ENCODE measurements at regions not wholly inside any gene's neighbourhood (a gene's known extent, or its start where the extent isn't known, plus 50 kb on each side); places are given as distances from the start of the nearest gene placed in this dataset.
"Not testable (repeated sequence)": the region's sequence is repeated elsewhere in the genome, so short reads cannot be mapped to it uniquely, and the experiment has no call there.

DNA sequence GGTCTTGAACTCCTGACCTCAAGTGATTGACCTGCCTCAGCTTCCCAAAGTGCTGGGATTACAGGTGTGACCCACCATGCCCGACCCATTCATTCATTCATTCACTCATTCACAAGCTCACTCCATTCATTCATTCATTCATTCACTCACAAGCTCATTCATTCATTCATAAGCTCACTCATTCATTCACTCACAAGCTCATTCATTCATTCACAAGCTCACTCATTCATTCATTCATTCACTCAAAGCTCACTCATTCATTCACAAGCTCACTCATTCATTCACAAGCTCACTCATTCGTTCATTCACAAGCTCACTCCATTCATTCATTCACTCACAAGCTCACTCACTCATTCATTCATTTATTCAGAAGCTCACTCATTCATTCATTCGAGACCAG lies 198.6 kb downstream of the SHOX start:
- DNase-seq, result no peak

GRCh38 chrX:828411-828959 lies 197.9 kb downstream of the SHOX start:
- DNase-seq, result no peak

DNA sequence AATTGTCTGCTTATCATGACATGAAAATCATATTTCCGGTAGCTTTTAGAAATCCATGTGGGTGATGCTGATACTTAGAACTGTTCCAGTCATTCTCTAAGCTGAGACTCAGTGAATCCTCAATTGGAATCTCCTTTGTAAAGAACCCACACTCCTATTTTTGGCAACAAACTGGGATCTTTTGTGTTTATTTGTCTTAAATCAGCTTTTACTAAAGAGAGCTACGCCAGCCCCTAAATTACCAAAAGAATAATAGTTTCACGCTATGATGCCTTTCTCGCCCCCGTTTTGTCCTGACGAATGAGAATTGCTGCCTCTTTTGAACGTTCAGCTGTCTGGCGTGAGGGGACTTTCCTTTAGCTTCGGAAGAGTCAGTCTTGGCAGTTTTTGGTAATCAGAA lies 195.9 kb downstream of the SHOX start:
- DNase-seq, result no peak

DNA sequence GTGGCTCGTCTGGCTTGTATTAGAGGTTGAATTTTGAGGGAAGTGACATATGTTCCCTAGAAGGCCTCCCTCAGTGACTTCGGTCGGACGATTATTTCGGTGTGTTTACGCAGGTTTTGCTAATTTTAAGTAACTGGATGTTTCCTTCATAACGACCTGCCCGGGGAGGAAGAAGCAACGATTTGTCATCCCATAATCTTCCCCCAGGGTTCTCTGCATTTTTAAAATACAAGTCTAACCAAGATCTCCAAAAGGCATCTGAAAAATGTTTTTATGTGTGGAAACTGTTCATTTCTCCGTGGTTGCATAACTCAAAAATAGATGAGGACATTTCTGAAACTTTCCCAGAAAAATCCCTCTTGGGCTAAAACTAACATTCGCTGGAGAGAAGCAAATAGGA lies 195.4 kb downstream of the SHOX start:
- DNase-seq, result no peak

- DNase-seq, result not testable (repeated sequence)
Measured at GRCh38 chrX:823073-823472, 192.5 kb downstream of the SHOX start.

- no peak for DNase-seq
Measured at GRCh38 chrX:821327-822107, 190.9 kb downstream of the SHOX start.

DNA sequence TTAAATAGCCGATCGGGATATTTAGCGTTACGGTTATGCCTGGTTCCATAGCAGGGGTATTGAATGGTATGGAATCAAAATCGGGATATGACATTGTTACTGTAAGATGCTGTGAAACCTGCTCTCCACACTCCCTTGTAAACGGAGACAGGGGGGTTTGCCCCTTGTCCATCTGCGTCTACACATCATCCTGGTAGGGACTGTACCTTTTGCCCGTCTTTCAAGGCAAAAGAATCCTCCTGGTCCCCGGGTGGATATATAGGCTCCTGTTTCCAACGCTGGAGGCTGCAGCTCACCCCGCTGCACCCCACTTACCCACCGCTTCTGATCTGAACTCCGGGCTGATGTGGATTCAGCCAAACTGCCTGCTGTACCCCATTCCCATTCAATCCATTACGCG lies 189.1 kb downstream of the SHOX start:
- DNase-seq, result no peak

GRCh38 chrX:817759-818300 lies 187.2 kb downstream of the SHOX start:
- no peak for DNase-seq

DNA sequence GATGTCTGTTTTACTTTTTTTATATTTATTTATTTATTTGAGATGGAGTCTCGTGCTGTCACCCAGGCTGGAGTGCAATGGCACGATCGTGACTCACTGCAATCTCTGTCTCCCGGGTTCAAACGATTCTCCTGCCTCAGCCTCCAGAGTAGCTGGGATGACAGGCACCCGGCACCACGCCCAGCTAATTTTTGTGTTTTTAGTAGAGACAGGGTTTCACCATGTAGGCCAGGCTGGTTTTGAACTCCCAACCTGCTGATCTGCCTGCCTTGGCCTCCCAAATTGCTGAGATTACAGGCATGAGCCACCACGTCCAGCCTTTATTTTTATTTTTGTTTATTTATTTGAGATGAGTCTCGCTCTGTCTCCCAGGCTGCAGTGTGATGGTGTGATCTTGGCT lies 186.6 kb downstream of the SHOX start:
- DNase-seq, result not testable (repeated sequence)

- no peak for DNase-seq
Measured at GRCh38 chrX:816411-816810, 185.8 kb downstream of the SHOX start.

DNA sequence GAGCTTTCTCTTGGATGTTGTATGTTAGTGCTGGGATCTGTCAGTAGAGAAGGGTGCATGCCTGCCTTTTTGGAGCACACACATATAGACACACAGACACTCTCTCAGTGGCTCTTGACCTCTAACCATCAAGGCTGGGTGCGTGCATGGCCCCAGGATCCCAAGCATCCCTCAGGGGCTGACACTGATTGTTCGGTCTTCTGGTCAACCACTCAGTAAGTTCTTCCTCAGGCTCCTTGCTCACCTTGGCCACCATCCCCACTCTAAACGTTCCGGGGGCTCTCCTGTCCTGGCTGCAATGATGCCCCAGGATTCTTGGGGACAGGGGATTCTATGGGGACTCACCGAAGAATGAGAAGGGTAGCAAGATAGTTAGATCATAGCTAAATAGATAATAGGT lies 179.6 kb downstream of the SHOX start:
- no peak for DNase-seq

DNA sequence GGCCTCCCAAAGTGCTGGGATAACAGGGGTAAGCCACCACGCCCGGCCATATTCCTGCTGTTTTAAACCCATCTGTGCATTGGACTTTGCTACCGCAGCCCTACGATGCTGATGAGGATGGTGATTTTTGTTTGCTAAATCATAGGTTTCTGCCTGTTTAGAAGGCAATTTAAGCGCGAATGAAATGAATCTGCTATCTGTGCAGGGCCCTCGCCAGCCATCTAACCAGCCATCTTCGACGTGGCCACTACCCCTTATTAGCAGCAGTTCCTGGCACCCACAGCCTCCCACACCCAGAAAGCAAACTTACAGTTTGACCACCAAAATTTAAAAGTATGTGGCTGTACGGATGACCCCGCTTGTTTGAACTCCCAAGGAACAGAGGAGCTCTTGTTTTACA lies 178.5 kb downstream of the SHOX start:
- DNase-seq, result no peak

DNA sequence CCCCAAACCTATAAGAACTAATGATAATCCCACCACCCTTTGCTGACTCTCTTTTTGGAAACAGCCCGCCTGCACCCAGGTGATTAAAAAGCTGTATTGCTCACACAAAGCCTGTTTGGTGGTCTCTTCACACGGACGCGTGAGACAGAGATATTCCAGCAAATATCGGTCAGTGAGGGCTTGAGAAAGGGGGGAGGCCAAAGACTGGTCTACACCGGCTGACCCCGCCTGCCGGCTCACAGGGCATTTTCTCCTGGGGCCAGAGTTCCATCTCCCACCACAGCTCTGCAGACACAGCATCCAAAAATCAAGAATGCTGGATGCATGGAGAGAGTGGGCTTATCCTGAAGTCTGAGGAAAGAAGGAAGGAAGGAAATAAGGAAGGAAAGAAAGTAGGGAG lies 176.0 kb downstream of the SHOX start:
- no peak for DNase-seq

DNA sequence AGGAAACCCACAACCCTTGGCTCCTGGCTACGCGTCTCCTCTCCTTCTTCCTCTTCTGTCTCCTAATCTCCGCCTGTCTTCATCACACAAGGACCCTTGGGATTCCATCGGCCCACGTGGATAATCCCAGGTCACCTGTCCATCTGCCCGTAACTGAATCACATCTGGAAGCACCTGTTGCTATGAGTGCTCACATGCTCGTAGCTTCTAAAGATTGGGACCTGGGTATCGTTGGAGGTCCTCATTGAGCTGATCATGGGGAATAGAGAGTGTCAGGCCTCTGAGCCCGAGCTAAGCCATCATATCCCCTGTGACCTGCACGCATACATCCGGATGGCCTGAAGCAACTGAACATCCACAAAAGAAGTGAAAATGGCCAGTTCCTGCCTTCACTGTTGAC lies 175.4 kb downstream of the SHOX start:
- DNase-seq, result no peak

DNA sequence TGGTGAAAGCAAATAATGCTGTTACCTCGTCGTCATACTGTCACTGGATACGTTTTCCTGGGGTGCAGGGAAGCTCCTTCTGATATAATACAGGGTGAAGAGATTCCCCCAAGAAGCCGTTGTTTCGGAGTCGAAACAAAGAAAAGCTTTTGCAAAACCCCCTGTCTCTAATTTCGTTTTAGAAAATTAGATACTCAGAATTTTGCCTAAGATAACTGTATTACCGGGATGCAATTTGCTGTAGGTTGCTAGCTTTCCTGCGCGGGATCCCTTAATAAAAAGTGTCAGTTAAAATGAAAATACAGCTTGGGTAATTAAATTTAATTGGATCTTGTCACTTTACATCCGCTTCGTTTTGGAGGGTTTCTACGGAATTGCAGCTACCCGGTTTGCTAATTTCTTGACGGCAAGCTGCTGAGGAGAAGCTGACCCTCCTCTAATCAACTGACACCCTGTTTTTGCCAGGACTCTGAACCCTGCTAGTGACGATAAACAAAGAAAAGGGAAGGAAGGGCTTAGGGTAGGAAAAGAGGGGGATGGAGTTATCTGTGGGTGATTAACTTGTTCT lies 174.6 kb downstream of the SHOX start:
- DNase-seq, result no peak

GRCh38 chrX:802846-803245 lies 172.3 kb downstream of the SHOX start:
- no peak for DNase-seq

DNA sequence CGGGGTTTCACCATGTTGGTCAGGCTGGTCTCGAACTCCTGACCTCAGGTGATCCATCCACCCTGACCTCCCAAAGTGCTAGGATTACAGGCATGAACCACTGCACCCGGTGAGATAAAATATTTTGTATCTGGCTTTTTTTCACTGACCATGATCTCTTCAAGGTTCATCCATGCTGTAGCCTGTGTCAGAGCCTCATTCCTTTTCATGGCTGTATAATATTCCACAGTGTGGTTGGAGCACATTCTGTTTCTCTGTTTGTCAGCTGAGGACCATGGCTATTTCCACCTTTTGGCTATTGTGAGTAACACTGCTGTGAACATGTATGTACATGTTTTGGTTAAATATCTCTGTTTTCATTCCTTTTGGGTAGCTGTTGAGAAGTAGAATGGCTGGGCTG lies 169.2 kb downstream of the SHOX start:
- DNase-seq, result no peak

DNA sequence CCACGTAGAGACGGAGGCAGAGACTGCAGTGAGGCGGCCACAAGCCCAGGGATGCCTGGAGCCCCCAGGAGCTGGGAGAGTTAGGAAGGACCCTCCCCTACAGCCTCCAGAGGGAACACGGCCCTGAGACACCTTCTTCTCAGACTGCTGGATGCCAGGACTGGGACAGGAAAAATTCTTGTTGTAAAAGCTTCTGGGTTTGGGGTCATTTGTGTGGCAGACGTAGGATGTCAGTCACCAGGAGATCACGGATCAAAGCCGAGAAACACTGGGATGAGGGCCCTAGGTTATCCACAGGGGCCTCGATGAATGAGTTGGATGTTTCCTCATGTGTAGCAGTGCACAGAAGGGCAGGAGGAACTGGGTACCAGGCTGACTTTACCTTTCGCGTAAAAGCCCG lies 163.7 kb downstream of the SHOX start:
- no peak for DNase-seq

DNA sequence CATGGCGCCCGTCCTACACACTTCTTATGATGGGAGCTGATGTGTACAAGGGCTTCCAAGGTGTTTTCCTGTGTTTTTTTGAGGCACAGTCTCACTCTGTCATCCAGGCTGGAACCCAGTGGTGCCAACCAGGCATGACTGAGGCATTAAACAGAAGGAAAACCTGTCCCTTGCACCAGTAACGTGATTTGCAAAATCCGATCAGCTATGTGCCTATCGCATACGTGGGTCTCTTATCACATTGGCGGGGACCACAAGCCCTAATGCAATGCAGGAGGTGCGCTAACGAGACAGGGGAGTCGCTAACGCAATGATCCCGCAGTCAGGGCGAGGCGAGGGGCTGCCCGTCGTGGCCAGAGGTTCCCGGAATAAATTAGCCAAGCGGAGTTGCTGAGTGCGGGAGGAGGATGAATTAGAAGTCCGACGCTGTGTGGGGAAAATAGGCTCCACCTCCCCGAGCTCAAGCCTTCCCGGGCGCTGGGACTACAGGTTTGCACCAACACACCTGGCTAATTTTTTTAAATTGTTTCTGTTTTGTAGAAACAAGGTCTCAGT lies 162.7 kb downstream of the SHOX start:
- no peak for DNase-seq

DNA sequence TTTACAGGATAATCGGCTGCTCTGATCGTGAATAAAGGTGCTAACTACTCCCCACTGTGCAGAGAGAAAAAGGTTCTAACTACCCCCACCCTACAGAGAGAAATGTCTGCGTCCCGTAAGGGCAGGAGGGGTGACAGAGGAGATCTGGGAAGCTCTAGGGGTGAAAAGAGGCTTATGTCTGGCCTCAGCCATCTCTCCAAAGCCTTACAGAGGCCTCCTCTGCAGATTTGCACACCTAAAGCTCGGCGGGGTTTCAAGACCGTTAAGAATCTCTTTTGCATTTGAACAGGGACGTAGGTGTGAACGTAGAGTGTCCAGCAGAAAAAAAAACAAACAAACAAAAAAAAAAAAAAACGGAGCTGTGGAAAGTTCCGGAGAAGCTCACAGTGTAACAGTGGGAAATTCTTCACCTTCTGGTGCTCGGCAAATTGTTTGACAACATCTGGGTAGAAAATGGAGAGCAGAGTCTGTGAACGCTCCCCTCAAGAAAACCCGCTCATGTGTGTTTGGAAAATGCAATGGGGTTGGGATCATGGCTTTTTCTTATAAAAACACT lies 161.0 kb downstream of the SHOX start:
- DNase-seq, result no peak

- no peak for DNase-seq
Measured at GRCh38 chrX:790783-791360, 160.3 kb downstream of the SHOX start.

- no peak for DNase-seq
Measured at GRCh38 chrX:790041-790506, 159.5 kb downstream of the SHOX start.

DNA sequence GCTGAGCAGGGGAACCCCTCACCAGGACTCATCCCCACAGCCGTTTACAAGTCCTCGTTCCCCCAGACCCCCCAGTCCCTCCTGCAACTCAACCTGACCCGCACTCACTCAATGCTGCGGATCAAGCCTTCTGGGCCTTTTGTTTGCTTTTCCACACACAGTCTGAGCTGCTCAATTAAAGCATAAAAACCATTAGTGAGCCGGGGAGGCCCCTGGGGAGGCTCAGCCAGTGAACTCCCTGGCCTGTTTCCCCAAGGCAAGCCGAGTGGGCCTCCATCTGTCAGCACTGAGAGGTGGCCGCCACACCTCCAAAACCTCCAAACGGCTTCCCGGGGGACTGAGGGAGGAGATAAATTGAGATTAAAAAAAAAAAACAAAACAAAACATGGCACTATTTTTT lies 158.5 kb downstream of the SHOX start:
- no peak for DNase-seq
